ENCODE measurements at regions not wholly inside any gene's neighbourhood (a gene's known extent, or its start where the extent isn't known, plus 50 kb on each side); places are given as distances from the start of the nearest gene placed in this dataset.
"Not testable (repeated sequence)": the region's sequence is repeated elsewhere in the genome, so short reads cannot be mapped to it uniquely, and the experiment has no call there.

DNA sequence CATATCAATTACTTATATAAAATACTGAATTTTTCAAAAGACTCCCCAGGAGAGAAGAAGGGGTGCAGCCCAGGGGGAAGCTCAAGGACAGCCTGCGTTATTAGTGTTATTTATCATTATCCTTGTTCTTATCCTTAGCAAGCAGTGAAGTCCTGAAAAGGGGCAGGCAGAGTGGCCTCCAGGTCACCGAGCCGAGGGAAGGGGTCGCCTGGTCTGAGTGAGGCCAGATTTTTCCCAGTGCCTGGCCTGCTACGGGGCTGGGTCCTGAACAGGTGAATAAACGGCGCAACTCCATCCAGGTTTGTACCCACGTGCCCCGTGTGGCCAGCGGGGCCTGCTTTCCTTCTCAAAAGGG lies 123.7 kb downstream of the BRD1 start:
- no peak for DNase-seq
- Histone ChIP-seq H3K36me3 (replicated peaks; ENCODE audit: control insufficient read depth, insufficient read depth, low read length) (no peaks in the 10 kb centered on the region), H3K4me3 (ENCODE audit: insufficient read depth, low read depth, low read length) (no peak overlapping the region), H3K27me3 (ENCODE audit: control insufficient read depth, insufficient read depth, low read length) (no peaks in the 10 kb centered on the region)

DNA sequence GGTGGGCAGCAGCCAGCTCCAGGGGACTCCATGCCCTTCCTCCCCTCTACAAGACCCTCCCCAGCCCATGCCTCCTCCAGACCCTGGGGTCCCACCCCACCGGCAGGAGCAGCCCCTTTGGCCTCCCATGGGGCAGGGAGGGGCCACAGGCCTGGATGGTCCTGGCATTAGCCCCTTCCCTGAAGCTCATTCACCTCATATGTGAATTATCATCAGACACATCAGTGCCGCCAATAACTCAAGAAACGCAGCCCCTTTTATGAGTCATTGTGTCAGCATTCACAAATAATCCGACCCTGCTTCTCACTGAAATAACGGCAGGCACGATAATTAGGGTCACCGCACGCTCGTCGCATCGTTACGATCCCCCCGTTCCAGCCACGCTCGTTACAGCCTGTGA lies 124.2 kb downstream of the BRD1 start:
- peak; percentile 43 for DNase-seq
- no peaks in the 10 kb centered on the region for H3K36me3 ChIP-seq (replicated peaks; ENCODE audit: control insufficient read depth, insufficient read depth, low read length)
- H3K27me3 ChIP-seq (ENCODE audit: control insufficient read depth, insufficient read depth, low read length), result no peaks in the 10 kb centered on the region
- no peak overlapping the region for H3K4me3 ChIP-seq (ENCODE audit: insufficient read depth, low read depth, low read length)

DNA sequence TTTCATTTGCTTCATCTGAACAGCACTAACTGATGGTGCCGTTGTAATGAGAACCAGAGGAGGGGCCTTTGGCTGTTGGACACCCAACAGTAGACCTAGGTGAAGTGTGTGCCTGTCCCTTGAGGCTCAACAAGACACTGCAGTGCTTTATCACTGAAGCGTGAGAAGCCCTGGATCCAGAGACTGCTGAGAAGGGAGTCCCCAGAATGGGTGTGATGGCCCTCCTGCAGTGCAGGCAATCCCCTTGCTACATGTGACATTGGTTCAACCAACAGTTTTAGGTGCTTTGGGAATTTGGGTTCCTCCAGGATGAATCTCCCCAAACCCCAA lies 125.6 kb downstream of the BRD1 start:
- DNase-seq, result peak; percentile 58
- H3K36me3 ChIP-seq (replicated peaks; ENCODE audit: control insufficient read depth, insufficient read depth, low read length), result no peaks in the 10 kb centered on the region

DNA sequence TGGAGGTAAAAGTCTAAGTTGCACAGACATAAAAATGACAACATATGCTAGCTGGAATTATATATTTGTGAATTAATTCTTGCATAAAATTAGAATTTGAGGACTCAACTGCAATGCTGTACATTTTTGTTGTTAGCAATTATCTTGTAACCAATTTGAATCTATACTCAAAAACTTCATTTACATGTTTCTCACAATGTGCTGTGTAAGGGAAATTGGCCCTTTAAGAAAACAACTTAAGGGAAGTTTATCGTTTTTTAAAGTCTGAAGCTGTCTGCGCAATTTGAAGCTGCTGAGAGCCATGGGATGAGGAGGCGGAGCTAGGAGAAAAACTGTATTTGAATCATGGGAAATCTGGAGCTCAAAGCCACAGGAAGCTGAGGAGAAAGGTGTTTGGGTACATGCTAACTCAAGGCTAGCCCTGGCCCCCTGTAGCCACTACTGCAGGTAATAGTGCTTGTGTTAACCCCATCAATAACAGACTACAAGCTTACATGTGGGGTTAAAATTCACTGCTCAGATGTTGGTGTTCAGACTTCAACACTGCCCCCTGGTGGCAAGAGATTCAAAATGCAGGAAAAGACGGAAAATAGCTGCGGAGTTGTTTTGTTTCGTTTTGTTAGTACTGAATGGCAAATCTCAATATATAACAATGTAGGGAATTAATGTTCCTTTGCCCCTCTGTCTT lies 126.1 kb downstream of the BRD1 start:
- DNase-seq, result peak; percentile 74
- Histone ChIP-seq H3K36me3 (replicated peaks; ENCODE audit: control insufficient read depth, insufficient read depth, low read length) (no peaks in the 10 kb centered on the region), H3K27me3 (ENCODE audit: control insufficient read depth, insufficient read depth, low read length) (no peaks in the 10 kb centered on the region), H3K4me3 (ENCODE audit: insufficient read depth, low read depth, low read length) (no peak overlapping the region)

More for the DNA sequence above, 125.6 kb downstream of the BRD1 start:
- Histone ChIP-seq H3K4me3 (ENCODE audit: insufficient read depth, low read depth, low read length) (no peak overlapping the region), H3K27me3 (ENCODE audit: control insufficient read depth, insufficient read depth, low read length) (no peaks in the 10 kb centered on the region)

DNA sequence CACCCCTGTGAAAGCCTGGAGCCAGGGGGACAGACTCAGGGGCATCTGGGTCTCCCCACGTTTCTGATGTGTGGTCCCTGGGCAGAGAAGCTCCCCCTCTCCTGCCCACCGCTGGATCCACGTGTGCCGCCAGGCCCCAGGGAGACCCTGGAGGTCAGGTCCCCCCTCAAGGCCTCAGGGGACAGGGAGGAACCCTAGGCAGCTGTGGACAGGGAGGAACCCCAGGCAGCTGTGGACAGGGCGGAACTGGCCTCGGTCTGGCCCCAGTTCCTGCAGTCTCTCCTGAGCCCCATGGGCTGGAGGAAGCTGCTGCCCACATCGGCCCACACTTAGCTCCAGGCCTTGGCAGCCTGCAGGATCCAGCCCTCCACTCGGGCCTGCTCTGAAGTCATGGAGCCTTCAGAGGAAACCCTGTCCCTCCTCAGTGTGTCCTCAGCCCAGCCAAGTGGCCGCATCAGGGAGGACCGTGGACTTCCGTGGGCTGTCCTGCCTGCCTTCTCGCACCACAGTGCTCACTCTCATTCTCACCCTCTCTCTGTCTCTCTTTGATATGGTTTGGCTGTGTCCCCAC lies 127.7 kb downstream of the BRD1 start:
- DNase-seq, result no peak

DNA sequence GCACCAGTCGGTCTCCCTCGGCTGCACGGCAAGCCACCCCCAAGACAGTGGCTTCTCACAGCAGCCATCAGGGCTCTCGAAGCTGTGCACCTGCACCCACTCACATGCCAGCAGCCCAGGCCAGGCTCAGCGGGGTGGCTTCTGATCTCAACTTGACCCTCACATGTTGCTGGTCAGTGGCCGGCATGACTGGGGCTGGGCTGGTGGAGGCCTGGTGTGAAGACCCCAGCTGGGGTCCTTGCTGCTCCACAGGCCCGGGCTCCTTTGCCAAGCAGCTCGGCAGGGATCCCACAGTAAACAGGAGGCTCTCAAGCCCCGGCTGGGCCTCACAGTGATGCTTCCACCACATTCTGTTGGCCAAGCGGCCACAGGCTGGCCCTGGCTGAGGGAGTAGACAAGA lies 128.2 kb downstream of the BRD1 start:
- H3K4me3 ChIP-seq (ENCODE audit: insufficient read depth, low read depth, low read length), result no peak overlapping the region
- H3K36me3 ChIP-seq (replicated peaks; ENCODE audit: control insufficient read depth, insufficient read depth, low read length), result no peaks in the 10 kb centered on the region
- no peak for DNase-seq
- H3K27me3 ChIP-seq (ENCODE audit: control insufficient read depth, insufficient read depth, low read length), result no peaks in the 10 kb centered on the region

More for the DNA sequence above, 127.7 kb downstream of the BRD1 start:
- no peaks in the 10 kb centered on the region for H3K36me3 ChIP-seq (replicated peaks; ENCODE audit: control insufficient read depth, insufficient read depth, low read length)
- no peaks in the 10 kb centered on the region for H3K27me3 ChIP-seq (ENCODE audit: control insufficient read depth, insufficient read depth, low read length)
- H3K4me3 ChIP-seq (ENCODE audit: insufficient read depth, low read depth, low read length), result no peak overlapping the region

DNA sequence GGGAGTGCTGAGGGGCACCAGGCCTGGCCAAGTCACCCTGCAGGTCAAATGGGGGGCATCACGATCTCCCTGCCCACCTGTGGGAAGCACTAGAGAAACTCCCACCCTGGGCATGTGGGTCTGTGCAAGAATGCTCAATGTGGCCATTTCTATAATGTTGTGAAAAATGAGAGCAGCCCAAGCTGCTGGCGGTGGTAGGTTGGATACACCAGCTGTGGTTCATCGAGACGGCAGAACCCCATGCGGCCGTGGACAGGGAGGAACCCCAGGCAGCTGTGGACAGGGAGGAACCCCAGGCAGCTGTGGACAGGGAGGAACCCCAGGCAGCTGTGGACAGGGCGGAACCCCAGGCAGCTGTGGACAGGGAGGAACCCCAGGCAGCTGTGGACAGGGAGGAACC lies 129.1 kb downstream of the BRD1 start:
- not testable (repeated sequence) for H3K4me3 ChIP-seq (ENCODE audit: insufficient read depth, low read depth, low read length); H3K27me3 ChIP-seq (ENCODE audit: control insufficient read depth, insufficient read depth, low read length); H3K36me3 ChIP-seq (replicated peaks; ENCODE audit: control insufficient read depth, insufficient read depth, low read length); DNase-seq

DNA sequence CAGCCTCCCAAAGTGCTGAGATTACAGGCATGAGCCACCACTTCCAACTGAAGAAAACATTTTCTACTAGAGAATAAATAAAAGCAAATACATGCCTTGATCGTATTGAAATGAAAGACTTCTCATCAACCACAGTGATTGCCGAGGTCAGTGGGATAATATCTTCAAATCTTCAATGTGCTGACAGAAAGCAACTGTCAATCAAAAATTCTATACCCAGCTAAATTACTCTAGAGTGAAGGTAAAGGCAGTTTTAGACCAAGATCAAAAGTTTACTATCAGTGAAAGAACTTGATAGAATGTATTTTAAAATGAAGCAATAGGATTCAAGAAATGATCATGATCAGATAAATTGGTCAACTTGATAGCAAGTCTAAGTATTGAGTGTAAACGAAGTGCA lies 130.6 kb downstream of the BRD1 start:
- H3K4me3 ChIP-seq (ENCODE audit: insufficient read depth, low read depth, low read length), result no peak overlapping the region
- H3K27me3 ChIP-seq (ENCODE audit: control insufficient read depth, insufficient read depth, low read length), result no peaks in the 10 kb centered on the region
- no peak for DNase-seq
- H3K36me3 ChIP-seq (replicated peaks; ENCODE audit: control insufficient read depth, insufficient read depth, low read length), result no peaks in the 10 kb centered on the region

DNA sequence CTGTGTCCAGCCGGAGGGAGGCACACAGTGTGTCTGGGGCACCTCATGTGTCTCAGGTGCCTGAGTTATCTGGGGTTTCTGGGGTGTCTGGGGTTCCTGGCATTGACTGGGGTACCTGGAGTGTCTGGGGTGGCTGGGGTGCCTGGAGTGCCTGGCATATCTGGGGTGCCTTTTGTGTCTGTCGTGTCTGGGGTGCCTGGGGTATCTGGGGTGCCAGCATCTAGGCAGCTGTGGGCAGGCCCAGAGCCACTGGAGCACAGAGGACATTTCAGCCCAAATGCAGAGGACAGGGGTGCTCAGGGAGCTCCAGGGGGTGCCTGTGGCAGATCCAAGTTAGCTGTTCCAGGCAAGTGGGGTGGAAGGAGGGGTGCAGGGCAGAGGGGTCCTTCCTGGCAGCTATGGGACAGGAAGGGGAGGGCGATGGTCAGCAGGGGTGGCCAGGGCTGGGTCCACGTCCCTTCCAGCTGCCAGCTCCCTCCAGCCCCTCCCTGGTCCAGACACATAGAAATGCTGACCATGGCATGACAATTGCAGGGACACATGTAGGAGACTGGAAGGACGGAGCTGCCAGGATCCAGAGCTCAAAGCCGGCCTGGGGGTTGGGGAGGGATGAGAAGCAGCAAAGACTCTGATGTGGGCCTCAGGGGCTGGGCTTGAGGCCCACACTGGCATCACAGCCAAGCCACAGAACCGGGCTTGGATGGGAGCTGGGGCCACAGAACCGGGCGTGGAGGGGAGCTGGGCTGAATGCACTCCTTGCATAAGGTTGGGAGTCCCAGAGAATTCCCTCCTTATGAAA lies 133.0 kb downstream of the BRD1 start:
- DNase-seq, result no peak
- Histone ChIP-seq H3K36me3 (replicated peaks; ENCODE audit: control insufficient read depth, insufficient read depth, low read length) (no peaks in the 10 kb centered on the region), H3K4me3 (ENCODE audit: insufficient read depth, low read depth, low read length) (no peak overlapping the region), H3K27me3 (ENCODE audit: control insufficient read depth, insufficient read depth, low read length) (no peaks in the 10 kb centered on the region)

DNA sequence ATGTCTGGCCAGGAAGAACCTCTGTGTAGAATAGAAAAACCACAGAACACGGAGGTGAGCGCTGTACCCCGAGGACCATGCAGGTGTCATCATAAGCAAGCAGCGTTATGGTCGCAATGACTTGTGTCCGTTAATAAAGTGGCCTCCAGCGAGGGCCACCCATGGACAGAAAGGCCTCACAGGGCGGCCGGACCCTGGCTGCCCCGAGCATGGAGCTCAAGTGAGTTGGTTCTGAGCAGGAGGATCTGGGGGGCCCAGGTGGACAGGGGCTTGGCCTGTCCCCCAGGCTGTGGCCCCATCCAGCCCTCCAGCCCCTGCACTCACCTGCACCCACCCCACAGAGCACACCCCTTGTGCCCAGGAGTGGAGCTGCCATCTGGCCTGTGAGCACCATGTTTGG lies 133.8 kb downstream of the BRD1 start:
- no peak overlapping the region for H3K4me3 ChIP-seq (ENCODE audit: insufficient read depth, low read depth, low read length)
- DNase-seq, result no peak
- H3K27me3 ChIP-seq (ENCODE audit: control insufficient read depth, insufficient read depth, low read length), result no peaks in the 10 kb centered on the region
- H3K36me3 ChIP-seq (replicated peaks; ENCODE audit: control insufficient read depth, insufficient read depth, low read length), result no peaks in the 10 kb centered on the region

DNA sequence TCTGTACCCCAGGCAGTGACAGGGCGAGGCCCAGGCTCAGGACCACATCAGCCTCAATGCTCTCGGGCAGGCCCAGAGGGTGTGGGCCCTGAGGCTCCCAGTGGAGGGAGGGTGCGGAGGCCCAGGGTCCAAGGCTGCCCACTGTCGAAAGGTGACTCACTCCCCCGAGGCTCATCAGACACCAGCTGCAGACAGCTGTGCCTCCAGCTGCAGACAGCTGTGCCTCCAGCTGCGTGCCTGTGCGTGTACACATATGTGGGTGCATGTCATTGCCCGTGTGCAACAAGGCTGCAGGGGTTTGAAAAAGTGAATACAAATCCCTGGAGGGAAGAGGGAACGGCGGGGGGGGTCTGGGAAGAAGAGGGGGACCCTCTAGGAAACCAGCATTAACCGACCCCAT lies 134.3 kb downstream of the BRD1 start:
- Histone ChIP-seq H3K27me3 (ENCODE audit: control insufficient read depth, insufficient read depth, low read length) (no peaks in the 10 kb centered on the region), H3K4me3 (ENCODE audit: insufficient read depth, low read depth, low read length) (no peak overlapping the region), H3K36me3 (replicated peaks; ENCODE audit: control insufficient read depth, insufficient read depth, low read length) (no peaks in the 10 kb centered on the region)
- no peak for DNase-seq

DNA sequence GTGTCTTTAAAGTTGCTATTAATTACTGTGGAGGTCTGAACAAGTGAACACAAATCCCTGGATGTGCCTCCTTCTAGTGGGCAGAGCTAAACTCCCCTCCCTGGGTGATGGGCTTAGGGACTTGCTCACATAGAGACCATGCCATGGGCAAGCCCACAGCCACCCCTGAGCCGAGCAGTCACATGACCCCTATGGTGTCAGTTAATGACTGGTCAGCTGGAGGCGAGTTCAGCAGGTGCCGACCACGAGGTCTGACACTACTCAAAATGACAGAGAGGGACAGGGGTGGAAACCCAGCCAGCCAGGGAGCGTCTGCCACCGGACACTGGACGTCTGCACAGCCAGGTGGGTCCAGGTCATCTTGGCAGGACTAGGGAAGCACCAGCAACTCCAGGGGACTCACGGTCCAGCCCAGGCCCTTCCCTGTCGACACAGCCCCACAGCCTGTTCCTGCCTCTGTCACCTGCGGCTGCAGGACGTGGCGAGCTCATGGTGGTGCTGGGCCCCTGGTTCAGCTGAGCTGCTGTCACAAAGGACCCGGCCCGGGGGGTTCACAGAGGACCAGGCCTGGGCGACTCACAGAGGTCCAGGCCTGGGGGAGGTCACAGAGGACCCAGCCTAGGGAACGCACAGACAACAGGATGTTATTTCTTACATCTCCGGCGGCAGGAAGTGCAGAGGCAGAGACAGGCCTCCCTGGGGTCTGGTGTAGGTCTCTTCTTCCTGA lies 135.0 kb downstream of the BRD1 start:
- no peaks in the 10 kb centered on the region for H3K27me3 ChIP-seq (ENCODE audit: control insufficient read depth, insufficient read depth, low read length)
- no peaks in the 10 kb centered on the region for H3K36me3 ChIP-seq (replicated peaks; ENCODE audit: control insufficient read depth, insufficient read depth, low read length)
- H3K4me3 ChIP-seq (ENCODE audit: insufficient read depth, low read depth, low read length), result no peak overlapping the region
- DNase-seq, result no peak

DNA sequence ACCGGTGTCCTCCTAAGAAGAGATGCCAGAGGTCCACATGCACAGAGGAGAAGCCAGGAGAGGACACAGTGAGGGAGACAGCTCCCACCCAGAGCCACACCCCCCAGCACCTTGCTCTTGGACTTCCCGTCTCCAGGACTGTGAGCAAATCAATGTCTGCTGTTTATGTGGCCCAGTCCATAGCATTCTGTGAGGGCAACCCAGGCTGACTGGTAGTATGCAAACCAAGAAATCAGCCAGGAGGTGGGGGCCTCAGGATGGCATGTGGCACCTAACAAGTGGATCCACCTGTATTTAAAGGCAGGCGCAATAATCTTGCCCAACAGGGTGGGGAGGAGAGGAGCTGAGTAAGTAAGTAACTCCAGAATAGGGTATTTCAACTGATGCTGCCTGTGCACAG lies 136.4 kb downstream of the BRD1 start:
- DNase-seq, result no peak
- Histone ChIP-seq H3K27me3 (ENCODE audit: control insufficient read depth, insufficient read depth, low read length) (no peaks in the 10 kb centered on the region), H3K4me3 (ENCODE audit: insufficient read depth, low read depth, low read length) (no peak overlapping the region), H3K36me3 (replicated peaks; ENCODE audit: control insufficient read depth, insufficient read depth, low read length) (no peaks in the 10 kb centered on the region)

DNA sequence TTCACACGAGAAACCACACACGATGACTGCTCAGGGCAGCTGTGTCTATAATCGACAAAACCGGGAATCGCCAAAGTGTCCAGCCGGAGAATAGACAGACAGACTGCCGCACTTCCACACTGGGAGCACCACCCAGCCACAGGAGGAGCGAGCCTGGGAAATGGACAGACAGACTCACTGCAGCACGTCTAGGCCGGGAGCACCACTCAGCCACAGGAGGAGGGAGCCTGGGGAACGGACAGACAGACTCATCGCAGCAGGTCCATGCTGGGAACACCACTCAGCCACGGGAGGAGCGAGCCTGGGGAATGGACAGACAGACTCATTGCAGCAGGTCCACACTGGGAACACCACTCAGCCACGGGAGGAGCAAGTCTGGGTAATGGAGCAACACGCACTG lies 137.2 kb downstream of the BRD1 start:
- H3K36me3 ChIP-seq (replicated peaks; ENCODE audit: control insufficient read depth, insufficient read depth, low read length), result no peaks in the 10 kb centered on the region
- no peak for DNase-seq

DNA sequence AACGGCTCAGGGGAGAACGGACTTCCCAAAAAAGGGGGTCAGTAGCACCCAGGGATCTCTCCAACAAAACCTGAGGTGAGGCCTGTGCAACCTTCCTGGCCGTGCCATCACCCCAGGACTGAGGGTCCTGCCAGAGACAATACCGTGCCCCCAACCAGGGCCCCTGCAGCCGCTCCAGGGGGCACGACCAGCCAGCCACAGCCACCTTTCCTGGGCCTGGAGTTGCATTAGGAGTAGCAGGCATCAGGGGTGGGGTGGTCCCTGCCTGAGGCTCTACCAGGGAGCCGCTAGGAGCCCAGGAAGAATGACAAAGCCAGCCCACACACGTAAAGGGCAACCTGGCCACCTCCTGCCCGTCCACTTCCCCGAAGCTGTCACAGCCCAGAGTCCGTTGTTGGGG lies 137.8 kb downstream of the BRD1 start:
- DNase-seq, result no peak
- no peak overlapping the region for H3K4me3 ChIP-seq (ENCODE audit: insufficient read depth, low read depth, low read length)
- no peaks in the 10 kb centered on the region for H3K27me3 ChIP-seq (ENCODE audit: control insufficient read depth, insufficient read depth, low read length)
- no peaks in the 10 kb centered on the region for H3K36me3 ChIP-seq (replicated peaks; ENCODE audit: control insufficient read depth, insufficient read depth, low read length)

More for the DNA sequence above, 137.2 kb downstream of the BRD1 start:
- Histone ChIP-seq H3K4me3 (ENCODE audit: insufficient read depth, low read depth, low read length) (no peak overlapping the region), H3K27me3 (ENCODE audit: control insufficient read depth, insufficient read depth, low read length) (no peaks in the 10 kb centered on the region)

All from H7 (cell line).